ENCODE measurements at regions not wholly inside any gene's neighbourhood (a gene's known extent, or its start where the extent isn't known, plus 50 kb on each side); places are given as distances from the start of the nearest gene placed in this dataset.
A peak's percentile ranks its signal among the peaks of the same experiment; 100 is the strongest.

- H3K4me3 ChIP-seq (ENCODE audit: low read depth, low read length): no peak overlapping the region
- no peak for DNase-seq (ENCODE audit: low read depth)
- no peak for TF ChIP-seq MAX (IDR thresholded peaks at IDR 0.05; ENCODE audit: low read depth, low read length)
- TF ChIP-seq MYC (IDR thresholded peaks at IDR 0.05; ENCODE audit: low read depth, low read length): no peak
- no peak for TF ChIP-seq CTCF (IDR thresholded peaks at IDR 0.05; ENCODE audit: low read depth, low read length)
- no peak for TF ChIP-seq POLR2A (IDR thresholded peaks at IDR 0.05; ENCODE audit: extremely low read depth, insufficient read length)
Measured at GRCh38 chr4:20543131-20543530, 157.1 kb upstream of the PACRGL start.

GRCh38 chr4:20544645-20545044 lies 155.6 kb upstream of the PACRGL start:
- TF ChIP-seq MYC (IDR thresholded peaks at IDR 0.05; ENCODE audit: low read depth, low read length) (no peak), POLR2A (IDR thresholded peaks at IDR 0.05; ENCODE audit: extremely low read depth, insufficient read length) (no peak), CTCF (IDR thresholded peaks at IDR 0.05; ENCODE audit: low read depth, low read length) (peak; percentile 34), MAX (IDR thresholded peaks at IDR 0.05; ENCODE audit: low read depth, low read length) (no peak)
- DNase-seq (ENCODE audit: low read depth): peak; percentile 50
- no peak overlapping the region for H3K4me3 ChIP-seq (ENCODE audit: low read depth, low read length)

- TF ChIP-seq POLR2A (IDR thresholded peaks at IDR 0.05; ENCODE audit: extremely low read depth, insufficient read length) (no peak), MAX (IDR thresholded peaks at IDR 0.05; ENCODE audit: low read depth, low read length) (no peak), CTCF (IDR thresholded peaks at IDR 0.05; ENCODE audit: low read depth, low read length) (no peak), MYC (IDR thresholded peaks at IDR 0.05; ENCODE audit: low read depth, low read length) (no peak)
- no peak overlapping the region for H3K4me3 ChIP-seq (ENCODE audit: low read depth, low read length)
- DNase-seq (ENCODE audit: low read depth): no peak
Measured at GRCh38 chr4:20552004-20552403, 148.3 kb upstream of the PACRGL start.

GRCh38 chr4:20554134-20554533 lies 146.1 kb upstream of the PACRGL start:
- TF ChIP-seq MYC (IDR thresholded peaks at IDR 0.05; ENCODE audit: low read depth, low read length): no peak
- no peak for TF ChIP-seq MAX (IDR thresholded peaks at IDR 0.05; ENCODE audit: low read depth, low read length)
- TF ChIP-seq POLR2A (IDR thresholded peaks at IDR 0.05; ENCODE audit: extremely low read depth, insufficient read length): no peak
- TF ChIP-seq CTCF (IDR thresholded peaks at IDR 0.05; ENCODE audit: low read depth, low read length): no peak
- DNase-seq (ENCODE audit: low read depth): no peak
- no peak overlapping the region for H3K4me3 ChIP-seq (ENCODE audit: low read depth, low read length)

GRCh38 chr4:20565075-20565721 lies 135.1 kb upstream of the PACRGL start:
- no peak for TF ChIP-seq POLR2A (IDR thresholded peaks at IDR 0.05; ENCODE audit: extremely low read depth, insufficient read length)
- TF ChIP-seq MAX (IDR thresholded peaks at IDR 0.05; ENCODE audit: low read depth, low read length): no peak
- no peak for TF ChIP-seq MYC (IDR thresholded peaks at IDR 0.05; ENCODE audit: low read depth, low read length)
- TF ChIP-seq CTCF (IDR thresholded peaks at IDR 0.05; ENCODE audit: low read depth, low read length): no peak
- DNase-seq (ENCODE audit: low read depth): no peak
- H3K4me3 ChIP-seq (ENCODE audit: low read depth, low read length): no peak overlapping the region
